Activated CD4-positive, alpha-beta T cell treated with anti-CD3 and anti-CD28 coated beads, Interleukin-2, amount 10 ng/mL, durations not matched to agents 7 days and 5 days (primary cell): ENCODE measurements at regions not wholly inside any gene's neighbourhood (a gene's known extent, or its start where the extent isn't known, plus 50 kb on each side); places are given as distances from the start of the nearest gene placed in this dataset.

Source experiments
- CTCF ChIA-PET: fragments of 350-600 bp; sonication (Branson Sonifier 250); formaldehyde crosslinking; loops from one replicate; lab custom pipeline; 2021; ENCODE audit warnings: antibody characterized with exemption; lab: Charles Lee
- POLR2A ChIA-PET: fragments of 350-600 bp; sonication (Branson Sonifier 250); formaldehyde crosslinking; loops from one replicate; lab custom pipeline; 2021; ENCODE audit warnings: antibody characterized with exemption; lab: Charles Lee
- DNase-seq: peaks from one replicate; pipeline ENCODE4 v3.0.0-alpha.2; 2020
- H3K27ac Mint-ChIP-seq: one replicate; pipeline ENCODE4 v1.8.0; 2021; ENCODE audit warnings: mild to moderate bottlenecking, moderate library complexity, mixed read lengths
- H3K27me3 Mint-ChIP-seq: one replicate; pipeline ENCODE4 v1.8.0; 2021; ENCODE audit warnings: mixed read lengths
- H3K36me3 Mint-ChIP-seq: one replicate; pipeline ENCODE4 v1.8.0; 2021; ENCODE audit warnings: low read depth, mixed read lengths
- H3K4me1 Mint-ChIP-seq: one replicate; pipeline ENCODE4 v1.8.0; 2021; ENCODE audit warnings: mixed read lengths
- H3K4me3 Mint-ChIP-seq: one replicate; pipeline ENCODE4 v1.8.0; 2021; ENCODE audit warnings: mild to moderate bottlenecking, moderate library complexity, mixed read lengths
- H3K9me3 Mint-ChIP-seq: one replicate; pipeline ENCODE4 v1.8.0; 2021; ENCODE audit warnings: mixed read lengths

DNA sequence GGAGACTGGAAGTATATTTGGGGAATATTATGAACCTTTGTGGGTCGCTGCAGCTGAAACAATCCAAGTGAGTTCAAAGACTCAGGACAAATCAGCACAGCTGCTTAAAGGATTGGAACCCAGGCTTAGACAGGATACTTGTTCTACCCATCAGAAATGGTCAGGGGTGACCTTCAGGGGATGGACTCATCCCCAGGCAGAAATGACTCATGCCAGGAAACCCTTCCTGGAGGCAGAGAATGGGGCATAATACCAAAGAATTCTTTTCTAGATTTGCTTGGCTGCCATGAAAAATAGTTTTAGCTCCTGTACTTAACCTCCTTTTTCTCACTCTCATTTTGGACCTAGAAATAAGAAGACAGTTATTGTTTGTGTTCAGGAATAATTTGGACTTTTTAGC, 425.5 kb downstream of the TSN start:
- Mint-ChIP-seq H3K27me3 (no peaks in the 10 kb centered on the region), H3K36me3 (no peaks in the 10 kb centered on the region), H3K27ac (no peak overlapping the region), H3K9me3 (no peaks in the 10 kb centered on the region), H3K4me1 (no peaks in the 10 kb centered on the region), H3K4me3 (no peak overlapping the region)
- DNase-seq, result no peak
- POLR2A ChIA-PET, result no interaction called here
- CTCF ChIA-PET, result no interaction called here

DNA sequence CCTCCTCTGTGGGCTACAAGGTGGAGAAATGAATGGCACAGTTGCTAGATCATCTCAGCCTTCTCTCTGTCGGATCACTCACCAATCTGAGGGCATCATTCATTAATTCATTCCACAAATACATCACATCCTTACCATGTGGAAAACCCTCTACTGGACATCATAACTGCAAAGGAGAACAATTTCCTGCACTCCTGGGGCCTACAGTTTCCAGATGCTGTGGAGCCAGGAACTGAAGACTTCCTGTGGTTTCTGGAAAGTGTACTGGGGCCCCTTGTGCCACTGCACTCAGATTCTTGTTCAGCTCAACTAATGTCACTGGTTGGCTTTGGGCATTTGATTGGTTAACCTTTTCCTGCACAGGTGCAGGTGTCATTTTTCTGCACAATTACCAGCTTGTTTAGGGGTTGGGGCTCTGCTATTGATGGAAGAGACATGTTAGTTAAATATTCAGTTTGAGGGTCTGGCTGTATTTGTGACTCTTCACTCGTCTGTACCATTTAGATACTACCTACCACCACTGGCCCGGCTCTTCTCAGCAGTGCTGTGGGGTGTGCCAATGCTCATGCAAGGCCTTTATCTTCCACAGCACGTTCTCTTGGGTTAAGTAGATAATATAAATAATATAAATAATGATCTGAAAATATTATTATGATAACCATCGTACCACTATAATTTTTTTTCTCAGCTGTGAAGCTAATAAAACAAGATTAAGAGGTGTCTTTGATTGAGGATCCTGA, 427.3 kb downstream of the TSN start:
- Mint-ChIP-seq H3K9me3 (no peaks in the 10 kb centered on the region), H3K4me1 (no peaks in the 10 kb centered on the region), H3K27ac (no peak overlapping the region), H3K27me3 (no peaks in the 10 kb centered on the region), H3K4me3 (no peak overlapping the region), H3K36me3 (no peaks in the 10 kb centered on the region)
- POLR2A ChIA-PET, result no interaction called here
- DNase-seq, result no peak
- CTCF ChIA-PET, result no interaction called here

DNA sequence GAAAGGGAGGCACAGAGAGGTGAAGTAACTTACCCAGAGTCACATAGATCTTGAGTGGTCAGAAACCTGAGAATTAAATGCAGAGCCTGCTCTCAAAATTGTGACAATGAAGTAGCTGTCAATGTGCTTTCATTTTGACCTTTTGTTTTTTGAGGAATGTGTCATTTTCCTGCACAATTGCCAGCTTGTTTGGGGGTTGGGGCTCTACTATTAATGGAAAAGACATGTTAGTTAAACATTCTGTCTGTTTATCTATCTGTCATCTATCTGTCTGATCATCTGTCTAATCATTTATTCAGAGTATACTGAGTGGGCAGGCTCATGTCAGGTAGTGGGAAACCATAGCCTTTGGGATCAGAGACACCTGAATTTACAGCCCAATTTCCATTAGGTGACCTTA, 428.4 kb downstream of the TSN start:
- Mint-ChIP-seq H3K9me3 (no peaks in the 10 kb centered on the region), H3K36me3 (no peaks in the 10 kb centered on the region), H3K27ac (no peak overlapping the region), H3K4me3 (no peak overlapping the region), H3K4me1 (no peaks in the 10 kb centered on the region), H3K27me3 (peaks cover 4% of the 10 kb centered on the region)
- ChIA-PET CTCF (no interaction called here), POLR2A (no interaction called here)
- DNase-seq, result no peak

DNA sequence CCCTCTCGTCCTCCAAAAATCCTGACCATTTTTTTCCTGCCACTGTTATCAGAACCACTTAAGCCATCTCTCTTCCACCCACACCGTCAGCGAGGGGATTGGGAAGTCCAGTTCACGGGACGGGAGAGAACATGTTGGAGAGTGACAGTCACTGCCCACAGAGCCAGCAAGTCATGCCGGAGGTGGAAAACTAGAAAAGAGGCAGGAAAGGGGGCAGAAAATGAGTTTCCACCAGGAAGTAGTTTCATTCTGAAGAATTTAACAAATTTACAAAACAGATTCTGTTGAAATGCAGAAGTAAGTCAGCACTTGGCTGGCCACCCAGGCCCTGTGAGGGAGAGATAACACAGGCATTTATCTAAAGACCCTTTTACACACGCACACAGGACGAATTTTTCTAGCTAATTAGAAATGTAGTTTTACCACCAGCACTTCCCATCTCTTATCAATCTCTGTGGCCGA, 431.3 kb downstream of the TSN start:
- POLR2A ChIA-PET, result no interaction called here
- DNase-seq, result no peak
- H3K27me3 Mint-ChIP-seq, result peaks cover 4% of the 10 kb centered on the region
- no peaks in the 10 kb centered on the region for H3K36me3 Mint-ChIP-seq
- no peak overlapping the region for H3K27ac Mint-ChIP-seq
- CTCF ChIA-PET, result no interaction called here
- H3K4me1 Mint-ChIP-seq, result no peaks in the 10 kb centered on the region
- H3K9me3 Mint-ChIP-seq, result no peaks in the 10 kb centered on the region
- no peak overlapping the region for H3K4me3 Mint-ChIP-seq

DNA sequence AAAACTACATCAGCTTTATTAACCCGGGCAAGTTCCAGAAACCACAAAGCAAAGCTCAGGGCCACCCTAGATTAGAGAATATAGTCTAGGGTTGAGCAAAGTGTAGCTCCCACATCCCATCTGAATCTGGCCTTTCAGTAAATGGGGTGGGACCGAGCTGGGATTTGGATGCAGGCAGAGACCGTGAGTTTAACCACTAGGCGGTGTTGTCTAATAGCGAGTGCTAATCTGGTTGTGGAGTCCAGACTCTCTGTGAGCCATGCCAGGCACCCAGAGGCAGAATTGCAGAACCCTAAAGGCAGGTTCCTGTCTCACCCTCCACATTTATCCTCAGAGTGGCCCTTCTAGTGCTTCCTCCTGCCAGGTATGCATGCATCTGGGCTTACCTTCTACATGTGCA, 435.9 kb downstream of the TSN start:
- ChIA-PET CTCF (no interaction called here), POLR2A (no interaction called here)
- H3K4me3 Mint-ChIP-seq, result no peak overlapping the region
- DNase-seq, result no peak
- H3K4me1 Mint-ChIP-seq, result no peaks in the 10 kb centered on the region
- no peaks in the 10 kb centered on the region for H3K9me3 Mint-ChIP-seq
- no peaks in the 10 kb centered on the region for H3K36me3 Mint-ChIP-seq
- H3K27me3 Mint-ChIP-seq, result peaks cover 4% of the 10 kb centered on the region
- H3K27ac Mint-ChIP-seq, result no peak overlapping the region

DNA sequence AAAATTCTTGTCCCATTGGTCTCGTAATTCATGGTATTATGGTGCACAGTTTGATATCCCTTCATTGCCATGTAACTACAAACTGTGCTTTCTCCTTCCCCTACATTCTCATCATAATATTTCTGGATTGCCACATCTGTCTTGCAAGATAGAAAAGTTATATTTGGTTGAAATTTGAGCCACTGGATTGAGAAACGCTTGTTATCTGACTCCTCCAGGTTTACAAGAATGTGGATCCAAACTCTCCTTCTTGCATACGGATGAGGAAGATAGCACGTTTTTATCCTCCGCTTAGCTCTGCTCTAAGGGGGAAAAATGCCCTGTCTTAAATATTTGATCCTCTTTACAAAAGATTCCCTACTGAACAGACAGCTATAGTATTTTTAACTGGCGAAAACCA, 438.2 kb downstream of the TSN start:
- H3K27ac Mint-ChIP-seq, result no peak overlapping the region
- DNase-seq, result no peak
- no peak overlapping the region for H3K4me3 Mint-ChIP-seq
- H3K27me3 Mint-ChIP-seq, result no peaks in the 10 kb centered on the region
- H3K9me3 Mint-ChIP-seq, result no peaks in the 10 kb centered on the region
- H3K4me1 Mint-ChIP-seq, result no peaks in the 10 kb centered on the region
- CTCF ChIA-PET, result no interaction called here
- POLR2A ChIA-PET, result no interaction called here
- H3K36me3 Mint-ChIP-seq, result no peaks in the 10 kb centered on the region

DNA sequence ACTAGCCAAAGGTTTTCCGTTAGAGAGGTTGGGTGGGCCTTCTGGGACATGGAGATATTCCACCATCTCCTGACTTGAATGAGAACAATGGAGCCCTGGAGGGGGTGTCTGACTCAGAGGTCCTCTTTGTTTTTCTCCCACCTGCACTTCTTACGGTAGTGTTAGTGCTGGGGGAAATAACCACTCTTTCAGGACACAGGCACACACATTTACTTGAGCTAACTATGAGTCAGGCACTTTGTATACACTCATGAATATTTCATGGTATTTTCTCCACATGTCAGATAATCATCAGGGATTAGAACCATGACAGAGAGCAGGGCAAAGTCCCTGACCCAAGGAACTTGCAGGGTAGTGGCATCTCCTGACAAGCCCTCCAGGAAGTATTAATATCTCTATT, 439.1 kb downstream of the TSN start:
- no peak overlapping the region for H3K27ac Mint-ChIP-seq
- H3K4me1 Mint-ChIP-seq, result no peaks in the 10 kb centered on the region
- no peaks in the 10 kb centered on the region for H3K27me3 Mint-ChIP-seq
- no peaks in the 10 kb centered on the region for H3K36me3 Mint-ChIP-seq
- no peak overlapping the region for H3K4me3 Mint-ChIP-seq
- no peaks in the 10 kb centered on the region for H3K9me3 Mint-ChIP-seq
- DNase-seq, result no peak
- POLR2A ChIA-PET, result no interaction called here
- CTCF ChIA-PET, result no interaction called here

DNA sequence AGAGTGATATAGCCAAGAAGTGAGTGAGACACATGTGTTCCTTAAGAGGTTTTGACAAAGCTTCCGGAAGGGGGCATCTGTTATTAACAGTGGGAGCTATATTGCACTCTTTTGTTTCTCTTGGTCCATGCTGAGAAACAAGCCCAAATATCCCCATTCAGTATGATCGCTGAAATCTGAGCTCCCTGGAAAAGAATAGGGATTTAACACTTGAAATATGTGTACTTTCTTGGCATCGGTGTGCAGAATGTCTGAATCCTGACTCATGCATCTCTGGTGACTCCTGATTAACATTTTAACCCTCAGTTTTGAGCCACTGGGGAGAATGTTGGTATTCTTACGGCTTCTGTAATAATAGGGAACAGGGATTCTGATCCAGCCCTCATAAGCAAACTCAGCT, 448.1 kb downstream of the TSN start:
- no peaks in the 10 kb centered on the region for H3K9me3 Mint-ChIP-seq
- POLR2A ChIA-PET, result no interaction called here
- H3K4me3 Mint-ChIP-seq, result no peak overlapping the region
- no peaks in the 10 kb centered on the region for H3K36me3 Mint-ChIP-seq
- DNase-seq, result no peak
- H3K27me3 Mint-ChIP-seq, result no peaks in the 10 kb centered on the region
- no peak overlapping the region for H3K27ac Mint-ChIP-seq
- no peaks in the 10 kb centered on the region for H3K4me1 Mint-ChIP-seq
- CTCF ChIA-PET, result no interaction called here

DNA sequence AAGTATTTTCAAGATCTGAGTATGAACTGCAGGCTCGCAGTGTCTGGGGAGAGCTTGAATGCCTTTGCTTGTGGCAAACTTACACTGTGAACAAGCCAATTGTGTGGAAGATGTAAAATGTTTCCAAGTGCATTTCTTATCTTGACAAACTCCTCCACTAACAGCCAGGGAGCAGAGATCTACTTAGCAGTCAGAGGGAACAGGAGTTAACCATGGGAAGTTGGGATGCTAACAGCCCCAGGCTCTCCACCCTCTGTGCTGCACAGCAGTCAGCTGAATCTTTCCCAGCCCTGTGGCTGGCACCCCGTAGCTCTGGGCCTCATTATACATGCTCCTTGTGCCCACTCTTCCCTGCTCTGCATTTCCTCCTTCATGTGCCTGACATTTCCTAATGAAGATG, 450.2 kb downstream of the TSN start:
- DNase-seq, result no peak
- ChIA-PET POLR2A (no interaction called here), CTCF (interaction anchor here (1.5 kb wide), 1 partner anchor 32 kb away, joined by 4 read pairs; no protein-coding TSS in a partner anchor)
- Mint-ChIP-seq H3K4me1 (no peaks in the 10 kb centered on the region), H3K4me3 (no peak overlapping the region), H3K27ac (no peak overlapping the region), H3K36me3 (no peaks in the 10 kb centered on the region), H3K27me3 (no peaks in the 10 kb centered on the region), H3K9me3 (no peaks in the 10 kb centered on the region)

DNA sequence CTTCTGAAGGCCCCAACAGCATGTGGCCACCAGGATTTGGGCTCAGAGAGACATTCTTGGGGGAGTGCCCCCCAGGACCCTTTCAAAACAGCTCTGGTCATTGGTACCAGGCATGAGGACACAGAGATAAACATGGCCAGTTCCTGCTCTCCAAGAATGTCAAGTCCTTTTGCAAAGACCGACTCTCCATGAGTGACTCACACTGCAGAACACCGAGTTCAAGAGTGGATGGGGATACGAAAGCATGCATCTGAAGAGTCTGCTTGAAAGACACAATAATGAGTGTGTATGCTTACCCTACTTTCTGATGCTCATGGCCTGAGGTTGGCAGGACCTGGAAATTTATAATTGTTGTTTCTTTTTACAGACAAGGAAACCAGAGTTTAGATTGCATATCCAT, 450.6 kb downstream of the TSN start:
- Mint-ChIP-seq H3K27ac (no peak overlapping the region), H3K36me3 (no peaks in the 10 kb centered on the region), H3K4me1 (no peaks in the 10 kb centered on the region), H3K27me3 (no peaks in the 10 kb centered on the region), H3K4me3 (no peak overlapping the region), H3K9me3 (no peaks in the 10 kb centered on the region)
- POLR2A ChIA-PET, result no interaction called here
- DNase-seq, result no peak
- CTCF ChIA-PET, result interaction anchor here (1.5 kb wide), 1 partner anchor 32 kb away, joined by 4 read pairs; no protein-coding TSS in a partner anchor

DNA sequence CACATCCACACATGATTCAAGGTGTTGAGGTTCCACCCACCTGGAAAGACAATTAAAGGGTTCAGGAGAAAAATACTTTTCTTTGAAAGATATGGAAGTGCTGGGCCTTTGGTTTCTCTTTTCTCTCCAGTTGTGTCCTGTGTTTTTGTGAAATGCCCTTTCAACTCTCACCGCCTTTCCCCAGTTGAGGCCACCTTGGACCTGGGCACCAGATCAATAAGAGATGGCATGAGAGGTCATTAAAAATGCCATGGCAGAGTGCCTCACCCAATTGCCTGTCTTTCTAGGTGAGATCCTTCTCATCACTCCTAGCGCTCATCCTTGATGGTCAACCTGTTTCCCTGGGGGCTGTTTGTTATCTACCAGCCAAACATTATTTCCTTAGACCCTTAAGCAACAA, 453.9 kb downstream of the TSN start:
- H3K27me3 Mint-ChIP-seq, result no peaks in the 10 kb centered on the region
- no peaks in the 10 kb centered on the region for H3K36me3 Mint-ChIP-seq
- no peak overlapping the region for H3K4me3 Mint-ChIP-seq
- H3K4me1 Mint-ChIP-seq, result no peaks in the 10 kb centered on the region
- H3K9me3 Mint-ChIP-seq, result no peaks in the 10 kb centered on the region
- DNase-seq, result no peak
- H3K27ac Mint-ChIP-seq, result no peak overlapping the region
- CTCF ChIA-PET, result no interaction called here
- POLR2A ChIA-PET, result no interaction called here

DNA sequence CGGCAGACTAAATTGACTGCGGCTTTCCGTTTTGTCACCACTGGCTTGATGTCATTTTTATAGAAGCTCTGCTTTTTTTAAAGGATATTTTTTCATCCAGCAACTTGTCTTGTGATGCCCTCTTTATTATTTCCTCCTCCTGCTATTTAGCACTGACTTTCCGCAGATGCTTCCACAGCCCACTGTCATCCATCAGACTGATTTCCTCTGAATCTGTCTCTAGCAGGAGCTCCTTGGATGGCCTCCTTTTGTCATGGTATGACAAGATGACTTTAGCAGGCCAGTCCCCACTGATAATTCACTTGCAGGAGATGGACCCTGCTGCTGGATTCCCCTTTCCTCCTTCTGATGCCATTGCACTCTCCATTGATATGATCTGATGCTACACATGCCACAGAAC, 454.6 kb downstream of the TSN start:
- CTCF ChIA-PET, result no interaction called here

DNA sequence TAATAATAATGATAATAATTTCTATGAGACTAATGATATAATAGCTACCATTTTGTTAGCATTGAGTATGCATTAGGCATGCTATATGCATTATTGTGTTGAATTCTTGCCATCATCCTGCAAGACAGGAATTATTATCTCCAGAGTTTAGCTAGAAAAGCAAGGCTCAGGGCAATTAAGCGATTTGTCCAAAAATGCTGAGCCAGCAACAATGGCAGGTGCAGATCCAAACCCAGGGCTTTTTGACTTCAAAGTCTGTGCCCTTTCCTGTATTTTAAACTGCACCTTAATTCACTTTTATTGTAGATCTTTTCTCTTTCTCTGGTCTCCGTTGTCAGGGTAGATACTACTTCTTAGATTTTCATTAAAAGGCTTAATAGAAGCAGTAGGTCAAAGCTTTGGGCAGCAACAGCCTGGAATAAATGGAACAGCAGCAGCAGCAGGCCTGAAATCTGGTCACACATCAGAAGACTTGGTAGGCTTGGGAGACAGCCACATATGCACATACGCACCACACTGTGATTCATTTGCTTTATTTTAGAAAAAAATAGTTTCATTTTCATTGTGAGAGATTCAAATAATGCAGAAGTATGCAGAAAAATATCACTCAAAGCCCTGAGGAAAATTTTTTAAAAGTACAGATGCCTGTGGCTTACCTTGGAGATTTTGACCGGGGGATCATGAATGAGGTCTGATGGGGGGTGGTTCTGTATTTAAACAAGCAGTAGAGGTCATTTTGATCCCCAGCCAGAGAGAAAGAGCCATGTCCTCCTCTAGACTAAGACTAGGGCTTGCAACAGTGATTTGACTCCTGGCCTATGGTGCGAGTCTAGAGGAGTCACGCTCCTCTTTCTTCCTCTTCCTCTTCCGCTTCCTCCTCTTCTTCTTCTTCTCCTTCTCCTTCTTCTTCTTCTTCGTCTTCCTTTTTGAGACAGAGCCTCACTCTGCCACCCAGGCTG, 455.7 kb downstream of the TSN start:
- Mint-ChIP-seq H3K9me3 (no peaks in the 10 kb centered on the region), H3K27me3 (no peaks in the 10 kb centered on the region), H3K36me3 (no peaks in the 10 kb centered on the region), H3K4me1 (no peaks in the 10 kb centered on the region), H3K4me3 (no peak overlapping the region), H3K27ac (no peak overlapping the region)
- CTCF ChIA-PET, result no interaction called here
- POLR2A ChIA-PET, result no interaction called here
- no peak for DNase-seq

More for the DNA sequence above, 454.6 kb downstream of the TSN start:
- H3K4me1 Mint-ChIP-seq, result no peaks in the 10 kb centered on the region
- POLR2A ChIA-PET, result no interaction called here
- H3K27me3 Mint-ChIP-seq, result no peaks in the 10 kb centered on the region
- no peaks in the 10 kb centered on the region for H3K36me3 Mint-ChIP-seq
- no peak overlapping the region for H3K27ac Mint-ChIP-seq
- H3K9me3 Mint-ChIP-seq, result no peaks in the 10 kb centered on the region
- no peak overlapping the region for H3K4me3 Mint-ChIP-seq
- DNase-seq, result no peak
